Amniotic stem cell (primary cell): ENCODE measurements at regions not wholly inside any gene's neighbourhood (a gene's known extent, or its start where the extent isn't known, plus 50 kb on each side); places are given as distances from the start of the nearest gene placed in this dataset.
"Not testable (repeated sequence)": the region's sequence is repeated elsewhere in the genome, so short reads cannot be mapped to it uniquely, and the experiment has no call there.

Source experiments
- DNase-seq: peaks from one replicate; lab custom pipeline; 2025; lab: John Stamatoyannopoulos, UW

DNA sequence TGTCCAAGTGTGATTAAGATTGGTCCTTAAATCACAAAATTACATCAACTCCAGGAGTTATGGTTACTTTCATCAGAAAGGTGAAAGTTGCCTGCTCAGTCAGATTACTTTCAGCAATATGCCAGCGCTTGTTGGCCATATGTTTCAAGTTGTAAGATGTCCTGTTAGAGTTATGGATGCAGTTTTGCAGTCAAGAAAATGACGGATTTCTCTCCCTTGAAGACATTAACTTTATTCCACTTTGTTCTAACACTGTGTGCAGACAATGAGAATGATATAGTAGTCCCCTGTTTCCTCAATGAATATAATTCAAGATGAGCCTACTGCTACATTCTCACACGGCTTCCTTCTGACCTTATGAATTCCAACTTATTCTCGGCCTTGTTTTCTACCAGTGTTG is 295.0 kb upstream of the ADGRL3 start:
- DNase-seq: no peak

DNA sequence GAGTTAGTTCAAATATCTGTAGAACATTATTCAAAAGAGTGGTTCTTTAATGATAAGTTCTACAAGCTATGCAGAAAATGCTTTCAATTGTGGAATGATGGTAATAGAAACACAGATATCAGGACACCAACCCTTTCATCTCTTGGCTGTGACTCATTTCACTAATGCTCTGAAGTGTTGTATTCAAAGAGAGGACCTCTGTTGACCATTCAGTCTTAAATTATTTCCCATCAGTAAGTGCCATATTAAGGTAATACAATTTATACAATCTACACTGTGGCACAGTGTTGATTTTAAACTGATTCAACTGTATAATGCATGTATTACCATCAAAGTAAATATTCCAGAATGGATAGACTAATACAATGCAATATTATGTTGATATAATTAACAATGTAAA is 289.0 kb upstream of the ADGRL3 start:
- no peak for DNase-seq

DNA sequence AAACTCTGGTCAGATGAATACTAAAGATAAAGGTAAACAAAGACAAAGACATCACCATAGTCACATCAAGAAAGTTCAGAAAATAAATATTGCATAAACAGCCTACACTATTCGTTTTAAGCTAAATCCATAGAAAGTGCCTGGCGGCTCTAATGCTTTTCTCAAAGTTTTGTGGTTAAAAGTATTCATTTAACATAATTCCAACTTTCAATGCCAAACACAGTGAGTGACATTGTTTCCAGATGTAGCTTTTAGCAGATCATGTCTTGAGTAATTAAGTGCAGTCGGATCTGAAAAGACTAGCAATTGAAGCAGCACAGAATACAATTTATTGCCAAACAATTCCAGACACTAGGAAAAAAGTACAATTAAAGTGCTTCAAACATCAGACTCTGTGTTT is 287.1 kb upstream of the ADGRL3 start:
- no peak for DNase-seq

DNA sequence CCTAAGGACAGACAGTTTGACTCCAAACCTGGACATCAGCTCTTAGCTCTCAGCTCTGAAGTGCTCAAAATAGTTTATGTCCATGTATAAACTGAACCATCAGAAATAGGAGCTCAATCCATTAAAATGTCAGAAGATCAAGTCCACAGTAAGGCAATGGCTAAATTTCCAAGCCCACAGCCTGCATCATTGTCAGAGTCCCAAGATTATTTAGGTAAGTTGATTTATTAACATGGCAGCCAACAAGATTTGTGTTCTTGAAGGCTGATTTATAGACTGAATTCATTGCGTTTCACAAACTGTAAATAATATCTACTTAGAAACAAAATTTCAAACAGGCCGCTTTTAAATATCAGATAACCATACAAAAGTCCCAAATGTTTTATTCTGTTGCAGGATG is 286.5 kb upstream of the ADGRL3 start:
- DNase-seq: no peak

DNA sequence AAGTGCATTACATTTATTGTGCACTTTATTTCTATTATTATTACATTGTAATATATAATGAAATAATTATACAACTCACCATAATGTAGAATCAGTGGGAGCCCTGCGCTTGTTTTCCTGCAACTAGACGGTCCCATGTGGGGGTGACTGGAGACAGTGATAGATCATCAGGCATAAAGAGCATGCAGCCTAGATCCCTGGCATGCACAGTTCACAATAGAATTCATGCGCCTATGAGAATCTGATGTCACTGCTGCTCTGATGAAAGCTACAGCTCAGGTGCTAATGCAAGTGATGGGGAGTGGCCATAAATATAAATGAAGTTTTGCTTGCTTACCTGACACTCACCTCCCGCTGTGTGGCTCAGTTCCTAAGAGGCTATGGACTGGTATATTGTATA is 278.4 kb upstream of the ADGRL3 start:
- not testable (repeated sequence) for DNase-seq

DNA sequence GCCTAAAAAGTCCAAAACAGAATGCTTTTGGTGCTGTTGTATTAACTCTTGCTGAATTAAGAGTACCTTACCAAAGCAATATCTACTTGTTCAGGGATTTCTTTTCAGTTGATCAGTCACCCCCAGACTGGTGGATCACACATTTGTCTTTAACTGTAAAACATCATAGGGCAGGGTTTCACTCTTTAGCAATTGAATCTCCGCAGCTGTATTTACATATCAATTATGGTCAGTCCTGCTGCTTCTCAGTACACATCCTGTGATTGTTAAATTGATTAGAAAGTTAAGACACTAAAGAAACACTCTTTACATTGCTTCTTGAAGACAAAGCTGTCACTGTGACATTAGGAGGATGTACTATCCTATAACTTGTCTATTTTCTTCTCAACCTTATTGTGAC is 277.1 kb upstream of the ADGRL3 start:
- DNase-seq: no peak

DNA sequence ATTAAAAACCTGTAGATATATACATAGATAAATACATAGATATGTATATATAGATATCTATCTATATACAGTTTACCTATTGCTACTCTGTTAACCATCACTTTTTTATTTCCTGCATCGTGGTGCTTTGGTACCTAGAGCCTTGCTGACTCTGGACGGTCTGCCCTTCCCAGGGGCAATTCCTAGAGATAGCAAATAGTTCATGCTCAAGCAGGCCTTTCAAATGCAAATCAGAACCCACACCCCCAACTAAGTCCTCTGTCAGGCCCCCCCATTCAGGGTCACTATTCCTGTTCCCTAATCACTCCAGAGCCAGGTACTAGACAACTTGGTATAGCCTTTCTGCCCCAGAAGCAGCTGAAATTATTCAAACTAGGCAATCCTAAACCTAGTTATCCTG is 273.5 kb upstream of the ADGRL3 start:
- DNase-seq: no peak

DNA sequence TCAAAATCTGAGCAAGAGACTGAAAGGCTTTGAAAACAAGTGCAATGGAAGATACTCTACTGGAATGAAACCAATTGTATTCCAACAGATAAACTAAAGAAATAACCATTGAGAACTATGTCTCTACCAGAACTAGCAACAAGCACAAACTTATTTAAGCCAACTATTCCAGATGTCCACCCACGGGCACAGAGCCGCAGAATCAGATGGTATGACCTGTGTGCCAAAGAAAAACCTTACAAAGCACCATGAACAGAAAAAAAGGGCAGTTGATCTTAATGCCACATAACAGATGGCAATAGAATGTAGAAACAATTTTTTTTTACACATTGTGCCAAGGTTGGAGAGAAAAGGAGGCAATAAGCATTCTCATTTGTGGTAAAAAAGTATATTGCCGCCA is 269.3 kb upstream of the ADGRL3 start:
- no peak for DNase-seq

DNA sequence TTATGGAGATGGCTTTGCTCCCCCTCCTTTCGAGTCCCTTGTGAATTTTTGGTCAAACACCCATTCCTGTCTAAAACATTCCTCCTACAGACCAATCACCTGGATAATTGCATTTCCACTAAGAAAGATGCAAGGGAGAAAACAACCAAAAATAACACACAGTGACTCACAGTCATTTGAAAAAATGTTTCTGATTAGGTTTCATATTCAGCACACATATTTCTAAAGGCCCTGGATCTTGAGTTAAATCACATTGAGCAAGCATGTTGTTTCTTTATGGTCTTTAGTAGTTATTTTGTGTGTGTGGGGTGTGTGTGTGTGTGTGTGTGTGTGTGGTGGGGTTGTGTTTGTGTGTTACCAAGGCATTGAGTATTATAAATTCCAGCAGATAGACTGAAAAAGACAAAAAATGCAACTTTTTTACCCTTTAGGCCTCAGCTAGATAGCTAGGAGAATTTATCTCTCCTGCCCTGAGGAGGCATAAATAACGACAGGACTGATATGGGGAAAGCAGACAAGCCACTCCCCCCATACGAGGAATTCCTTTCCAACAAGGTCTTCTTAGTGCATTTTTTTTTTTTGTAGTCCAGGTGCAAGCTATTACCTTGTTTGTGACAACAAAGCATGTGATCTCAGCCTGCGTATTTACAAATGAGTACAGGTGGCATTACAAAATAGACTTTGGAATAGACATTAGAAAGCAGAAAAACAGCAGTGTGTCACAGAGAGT is 265.4 kb upstream of the ADGRL3 start:
- no peak for DNase-seq

DNA sequence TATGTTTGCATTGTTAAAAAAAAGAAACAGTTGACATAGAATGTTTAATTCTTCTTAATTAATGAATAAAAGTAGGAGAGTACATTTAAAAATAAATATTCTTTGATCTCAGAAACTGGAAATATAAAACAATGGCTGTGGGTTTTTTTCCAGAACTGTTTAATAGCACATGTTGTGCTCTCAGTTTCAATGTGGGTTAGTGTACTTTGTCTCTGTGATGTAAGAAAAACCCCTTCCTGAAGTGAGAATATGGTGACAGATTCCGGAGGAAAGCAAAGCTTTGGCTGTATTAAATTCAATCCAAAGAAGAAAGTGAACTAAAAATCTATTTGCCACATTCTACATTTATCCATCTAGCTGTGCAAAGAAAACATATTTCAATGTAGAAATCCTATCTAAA is 261.9 kb upstream of the ADGRL3 start:
- DNase-seq: no peak

DNA sequence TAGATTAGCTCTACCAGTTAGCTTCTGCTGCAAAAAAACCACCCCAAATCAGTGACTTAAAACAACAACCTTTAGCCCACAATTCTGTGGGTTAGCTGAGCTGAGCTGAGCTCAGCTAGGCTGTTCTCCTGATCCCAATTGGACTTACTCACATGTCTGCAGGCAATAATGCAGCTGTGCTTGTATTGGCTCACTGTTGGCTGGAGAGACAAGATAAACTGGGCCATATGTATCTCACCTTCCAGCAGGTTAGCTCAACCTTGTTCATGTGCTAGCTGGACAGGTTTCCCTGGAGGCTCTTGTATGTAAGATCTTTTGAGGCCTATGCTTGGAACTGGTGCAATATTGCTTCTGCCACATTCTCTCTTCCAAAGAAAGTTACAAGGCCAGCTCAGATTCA is 261.5 kb upstream of the ADGRL3 start:
- no peak for DNase-seq

DNA sequence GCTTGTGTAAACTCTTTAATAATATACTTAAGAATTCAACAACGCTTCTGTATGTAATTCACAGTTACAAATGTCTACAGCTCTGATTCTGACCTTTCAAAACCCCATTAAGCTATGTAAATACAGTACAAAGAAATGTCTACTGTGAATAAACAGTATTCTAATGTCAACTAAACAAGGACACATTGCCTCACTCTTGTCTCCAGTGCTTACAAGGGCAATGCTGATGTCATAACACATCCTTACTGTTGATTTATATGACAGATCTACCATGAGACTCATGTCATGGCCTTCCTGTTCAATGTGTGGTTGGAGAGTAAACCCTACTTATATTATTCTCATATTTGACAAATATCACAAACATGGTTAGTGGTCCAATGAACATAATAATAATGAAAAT is 256.1 kb upstream of the ADGRL3 start:
- no peak for DNase-seq

DNA sequence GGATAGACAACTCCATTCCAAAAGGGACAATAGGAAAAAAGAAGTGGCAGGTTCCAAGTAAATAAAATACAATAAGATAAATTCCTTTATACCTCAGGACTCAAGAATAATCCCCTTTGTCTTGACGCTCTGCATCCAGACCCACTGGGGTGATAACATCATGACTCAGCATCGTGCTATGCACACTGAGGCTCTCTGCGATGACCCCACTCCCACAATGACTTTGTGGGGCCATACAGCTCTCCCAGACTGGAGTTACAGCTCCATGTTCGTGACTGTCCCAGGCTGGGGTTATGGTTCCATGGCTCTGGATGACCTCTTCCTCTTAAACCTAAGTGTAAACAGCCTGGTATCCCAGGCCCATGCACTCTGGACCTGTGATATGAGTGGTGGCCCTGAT is 254.5 kb upstream of the ADGRL3 start:
- DNase-seq: no peak

DNA sequence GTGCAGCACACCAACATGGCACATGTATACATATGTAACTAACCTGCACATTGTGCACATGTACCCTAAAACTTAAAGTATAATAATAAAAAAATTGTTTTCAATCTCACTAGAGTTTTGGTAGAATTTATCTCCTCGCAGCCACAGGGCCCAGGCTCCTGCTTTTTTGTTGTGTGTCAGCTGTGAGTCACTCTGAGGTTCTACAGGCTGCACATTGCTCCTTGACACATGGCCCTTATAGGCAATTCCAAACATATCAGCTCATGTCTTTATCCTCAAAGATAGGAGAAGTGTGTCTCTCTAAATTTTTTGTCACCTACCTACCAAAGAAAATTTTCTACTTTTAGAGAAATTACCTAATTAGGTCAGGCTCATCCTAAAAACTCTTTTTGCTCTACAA is 252.1 kb upstream of the ADGRL3 start:
- no peak for DNase-seq

DNA sequence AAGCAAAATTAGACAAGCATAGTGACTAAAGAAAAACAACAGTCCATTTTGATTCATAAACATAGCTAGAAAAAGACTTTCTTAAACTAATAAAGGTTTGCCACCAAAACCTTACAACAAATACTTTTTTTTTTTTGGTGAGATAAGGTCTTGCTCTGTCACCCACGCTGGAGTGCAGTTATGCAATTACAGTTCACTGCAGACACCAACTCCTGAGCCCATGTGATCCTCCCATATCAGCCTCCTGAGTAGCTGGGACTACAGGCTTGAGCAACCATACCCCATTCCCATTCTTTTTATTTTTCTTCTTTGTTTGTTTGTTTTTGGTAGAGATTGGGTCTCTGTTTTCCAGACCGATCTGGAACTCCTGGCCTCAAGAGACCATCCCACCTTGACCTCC is 247.2 kb upstream of the ADGRL3 start:
- no peak for DNase-seq

DNA sequence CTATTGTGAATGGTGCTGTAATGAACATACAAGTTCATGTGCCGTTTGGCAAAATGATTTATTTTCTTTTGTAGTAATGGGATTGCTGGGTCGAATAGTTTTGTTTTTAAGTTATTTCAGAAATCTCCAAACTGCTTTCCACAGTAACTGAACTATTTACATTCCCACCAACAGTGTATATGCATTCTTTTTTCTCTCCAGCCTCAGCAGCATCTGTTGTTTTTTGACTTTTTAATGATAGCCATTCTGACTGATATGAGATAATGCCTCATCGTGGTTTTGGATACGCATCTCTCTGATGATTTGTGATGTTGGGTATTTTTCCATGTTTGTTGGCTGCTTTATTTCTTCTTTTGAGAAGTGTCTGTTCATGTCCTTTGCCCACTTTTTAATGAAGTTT is 246.3 kb upstream of the ADGRL3 start:
- DNase-seq: no peak

DNA sequence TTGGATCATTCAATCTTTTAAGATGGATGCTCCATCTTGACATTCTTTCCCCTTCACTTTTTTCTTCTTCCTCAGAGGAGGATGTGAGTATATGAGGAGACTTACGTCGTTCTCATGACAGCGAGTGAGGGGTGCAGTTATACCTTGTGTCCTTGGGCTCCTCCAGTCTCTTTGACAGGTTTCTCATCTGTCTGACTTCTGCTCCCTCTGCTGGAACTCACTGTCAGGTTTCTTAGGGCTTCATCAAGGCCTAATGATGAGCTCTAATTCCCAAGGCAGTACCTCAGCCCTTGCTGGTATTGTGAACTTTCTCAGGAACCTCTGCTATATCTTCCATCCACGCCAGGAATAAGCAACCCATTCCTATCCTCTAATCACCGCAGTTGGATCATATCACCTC is 237.8 kb upstream of the ADGRL3 start:
- DNase-seq: no peak

DNA sequence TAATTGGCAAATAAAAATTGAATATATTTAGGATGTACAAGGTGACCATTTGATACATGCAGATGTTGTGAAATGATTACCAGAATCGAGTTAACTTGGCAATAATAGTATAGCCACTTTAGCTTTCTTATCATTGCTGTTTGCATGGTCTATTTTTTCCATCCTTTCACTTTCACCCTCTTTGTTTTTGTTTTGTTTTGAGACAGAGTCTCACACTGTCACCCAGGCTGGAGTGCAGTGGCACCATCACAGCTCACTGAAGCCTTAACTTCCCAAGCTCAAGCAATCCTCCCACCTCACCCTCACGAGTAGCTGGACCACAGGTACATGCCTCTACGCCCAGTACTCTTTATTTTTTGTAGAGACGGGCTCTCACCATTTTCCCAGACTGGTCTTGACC is 218.6 kb upstream of the ADGRL3 start:
- no peak for DNase-seq

DNA sequence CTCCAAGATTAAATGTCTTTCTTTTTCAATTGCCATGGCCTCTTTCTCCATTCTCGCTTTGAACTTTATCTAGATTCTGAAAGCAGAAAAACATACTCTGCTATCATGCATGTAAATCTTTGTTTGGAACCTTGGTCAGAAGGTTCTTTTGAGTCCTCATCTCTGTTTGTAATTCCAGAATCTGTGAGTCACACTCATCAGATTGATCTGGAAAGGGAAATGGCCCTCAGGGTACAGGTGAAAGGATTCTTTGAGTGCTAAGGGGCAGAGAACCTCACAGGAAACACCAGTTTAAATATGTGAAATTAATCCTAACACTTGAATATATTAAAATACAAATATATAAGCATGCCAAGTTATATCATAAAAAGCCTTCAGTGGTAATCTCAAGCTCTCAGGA is 211.0 kb upstream of the ADGRL3 start:
- DNase-seq: no peak

DNA sequence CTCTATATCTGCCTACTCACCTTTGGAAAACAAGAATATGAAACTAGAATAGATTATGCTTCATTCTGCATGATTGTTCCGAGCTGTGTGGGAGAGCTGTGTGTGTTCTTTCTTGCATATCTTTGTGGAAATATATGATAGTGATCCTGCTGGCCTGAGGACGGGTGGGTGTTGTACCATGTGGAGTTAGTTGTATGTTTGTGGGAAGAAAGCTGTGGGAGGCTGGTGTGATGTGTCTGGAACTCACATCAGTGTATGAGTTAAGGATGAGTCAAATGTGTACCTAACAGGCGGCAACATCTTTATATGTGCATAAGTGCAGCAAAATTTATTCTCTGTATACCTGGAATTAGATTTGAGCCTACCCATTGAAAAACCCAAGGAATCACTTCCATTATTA is 208.1 kb upstream of the ADGRL3 start:
- no peak for DNase-seq

DNA sequence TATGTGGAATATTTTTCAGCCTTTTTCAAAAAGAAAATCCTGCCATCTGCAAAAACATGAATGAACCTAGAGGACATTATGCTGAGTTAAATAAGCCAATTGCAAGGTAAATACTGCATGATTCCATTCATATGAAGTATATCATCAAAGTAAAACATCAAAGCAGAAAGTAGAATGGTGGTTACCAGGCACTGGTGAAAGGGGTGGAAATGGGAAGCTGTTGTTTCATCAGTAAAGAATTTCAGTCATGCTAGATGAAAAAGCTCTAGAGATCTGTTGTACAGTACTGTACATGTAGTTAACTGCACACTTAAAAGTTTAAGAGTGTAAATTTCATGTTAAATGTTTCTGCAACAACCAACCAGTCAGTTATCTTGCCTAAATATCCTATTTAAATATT is 196.8 kb upstream of the ADGRL3 start:
- DNase-seq: no peak

DNA sequence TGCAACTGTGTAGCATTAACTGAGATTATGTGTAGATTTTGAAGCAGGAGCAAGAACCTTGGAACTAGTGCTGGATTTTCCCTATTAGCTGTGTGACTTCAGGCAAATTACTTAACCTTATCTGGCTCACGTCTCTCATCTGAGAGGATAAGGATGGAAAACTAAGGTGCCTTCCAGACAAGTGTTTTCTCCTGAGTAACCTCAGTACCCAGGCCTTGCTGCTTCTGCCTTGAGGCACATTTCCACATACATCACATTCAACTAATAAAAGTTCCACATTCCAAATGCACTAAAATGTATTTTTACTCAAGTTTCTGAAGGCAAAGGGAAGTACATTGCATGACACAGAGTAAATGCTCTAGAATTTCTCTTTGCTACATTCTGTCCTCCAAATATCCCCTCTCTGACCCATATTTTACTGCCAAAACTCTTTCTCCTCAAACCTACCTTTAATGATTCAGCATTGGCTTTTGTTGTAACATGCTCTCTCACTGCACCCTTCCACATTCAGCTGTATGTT is 195.4 kb upstream of the ADGRL3 start:
- DNase-seq: no peak

DNA sequence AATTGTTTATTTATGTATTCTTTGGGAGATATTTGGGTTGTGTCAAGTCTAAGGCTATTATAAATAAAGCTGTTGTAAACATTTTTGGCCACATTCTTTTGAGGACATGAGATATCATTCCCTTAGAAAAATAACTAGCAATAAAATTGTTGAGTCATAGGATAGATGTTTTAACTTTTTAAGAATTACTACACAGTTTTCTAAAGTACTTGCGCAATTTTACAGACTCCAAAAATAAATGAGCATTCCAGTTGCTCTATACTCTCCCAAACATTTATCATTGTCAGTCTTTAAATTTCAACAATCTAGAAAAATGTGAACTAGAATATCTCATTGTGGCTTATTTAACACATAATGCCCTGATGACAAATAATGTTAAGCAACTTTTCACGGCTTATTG is 189.1 kb upstream of the ADGRL3 start:
- no peak for DNase-seq

DNA sequence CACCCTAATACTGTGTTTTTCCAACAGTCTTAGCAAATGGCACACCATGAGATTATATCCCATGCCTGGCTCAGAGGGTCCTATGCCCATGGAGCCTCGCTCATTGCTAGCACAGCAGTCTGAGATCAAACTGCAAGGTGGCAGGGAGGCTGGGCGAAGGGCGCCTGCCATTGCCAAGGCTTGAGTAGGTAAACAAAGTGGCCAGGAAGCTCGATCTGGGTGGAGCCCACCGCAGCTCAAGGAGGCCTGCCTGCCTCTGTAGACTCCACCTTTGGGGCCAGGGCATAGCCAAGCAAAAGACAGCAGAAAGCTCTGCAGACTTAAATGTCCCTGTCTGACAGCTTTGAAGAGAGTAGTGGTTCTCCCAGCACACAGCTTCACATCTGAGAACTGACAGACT is 188.2 kb upstream of the ADGRL3 start:
- DNase-seq: not testable (repeated sequence)

DNA sequence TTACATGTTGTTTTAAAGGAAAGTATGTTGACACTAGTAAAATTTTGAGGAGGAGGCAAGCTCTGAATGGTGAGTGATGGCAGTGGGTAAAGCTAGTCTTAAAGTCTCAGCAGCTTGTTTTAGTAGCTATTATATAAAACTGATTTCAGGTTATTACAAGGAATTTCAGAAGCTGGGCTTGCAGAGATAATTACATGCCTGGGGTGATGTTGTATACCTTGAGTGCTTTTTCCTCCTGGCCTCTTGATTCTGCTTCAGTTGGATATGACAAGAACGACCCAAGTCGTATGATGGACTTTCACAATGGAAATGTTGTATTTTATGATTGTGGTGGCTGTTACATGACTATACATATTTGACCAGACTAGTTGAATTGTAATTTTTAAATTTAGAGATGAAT is 175.5 kb upstream of the ADGRL3 start:
- no peak for DNase-seq
